ENCODE measurements at regions not wholly inside any gene's neighbourhood (a gene's known extent, or its start where the extent isn't known, plus 50 kb on each side); places are given as distances from the start of the nearest gene placed in this dataset.

DNA sequence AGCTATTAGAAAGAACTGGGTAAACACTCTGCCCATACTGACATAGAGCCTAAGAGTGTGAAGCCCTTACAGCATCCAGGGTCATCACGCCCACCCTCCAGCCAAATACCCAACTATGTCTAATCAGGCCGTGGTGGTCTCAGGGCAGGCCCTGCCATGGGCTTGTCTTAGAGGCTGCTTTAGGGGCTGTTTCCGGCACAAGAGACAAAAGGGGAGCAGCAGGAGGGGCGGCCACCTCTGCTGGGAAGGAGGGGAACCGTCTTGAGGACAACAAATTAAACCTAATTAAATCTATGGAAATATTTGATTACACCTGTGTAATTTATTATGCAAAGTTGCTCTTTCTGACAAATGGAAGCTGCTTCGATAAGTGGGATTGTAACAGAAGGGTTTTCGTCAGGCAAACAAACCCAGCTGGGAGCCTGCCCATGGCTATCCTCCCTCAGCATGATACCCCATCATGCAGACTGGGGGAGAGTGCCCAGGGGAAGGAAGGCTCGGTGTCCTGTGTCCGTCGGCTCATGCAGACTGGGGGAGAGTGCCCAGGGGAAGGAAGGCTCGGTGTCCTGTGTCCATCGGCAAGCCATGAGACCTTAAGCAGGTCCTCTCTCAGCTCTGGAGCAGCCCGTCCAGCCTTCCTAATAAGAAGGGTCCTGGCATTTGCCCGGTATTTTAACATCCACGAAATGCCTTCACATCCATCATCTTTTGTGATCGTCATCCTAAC is 163.6 kb upstream of the B3GAT1 start:
- no peaks in the 10 kb centered on the region for H3K36me3 ChIP-seq (ENCODE audit: insufficient read depth, low read length)
- TF ChIP-seq EZH2 (IDR thresholded peaks at IDR 0.05; ENCODE audit: insufficient read depth, low read length), result no peak
- TF ChIP-seq, protein P1, sequence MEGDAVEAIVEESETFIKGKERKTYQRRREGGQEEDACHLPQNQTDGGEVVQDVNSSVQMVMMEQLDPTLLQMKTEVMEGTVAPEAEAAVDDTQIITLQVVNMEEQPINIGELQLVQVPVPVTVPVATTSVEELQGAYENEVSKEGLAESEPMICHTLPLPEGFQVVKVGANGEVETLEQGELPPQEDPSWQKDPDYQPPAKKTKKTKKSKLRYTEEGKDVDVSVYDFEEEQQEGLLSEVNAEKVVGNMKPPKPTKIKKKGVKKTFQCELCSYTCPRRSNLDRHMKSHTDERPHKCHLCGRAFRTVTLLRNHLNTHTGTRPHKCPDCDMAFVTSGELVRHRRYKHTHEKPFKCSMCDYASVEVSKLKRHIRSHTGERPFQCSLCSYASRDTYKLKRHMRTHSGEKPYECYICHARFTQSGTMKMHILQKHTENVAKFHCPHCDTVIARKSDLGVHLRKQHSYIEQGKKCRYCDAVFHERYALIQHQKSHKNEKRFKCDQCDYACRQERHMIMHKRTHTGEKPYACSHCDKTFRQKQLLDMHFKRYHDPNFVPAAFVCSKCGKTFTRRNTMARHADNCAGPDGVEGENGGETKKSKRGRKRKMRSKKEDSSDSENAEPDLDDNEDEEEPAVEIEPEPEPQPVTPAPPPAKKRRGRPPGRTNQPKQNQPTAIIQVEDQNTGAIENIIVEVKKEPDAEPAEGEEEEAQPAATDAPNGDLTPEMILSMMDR (IDR thresholded peaks at IDR 0.05; ENCODE audit: insufficient read depth, low read depth, low read length), result no peak
- H3K4me1 ChIP-seq (ENCODE audit: insufficient read depth, low read length), result no peaks in the 10 kb centered on the region
- no peaks in the 10 kb centered on the region for H3K9me3 Mint-ChIP-seq (ENCODE audit: unreplicated experiment)
- no peaks in the 10 kb centered on the region for H3K79me2 ChIP-seq (ENCODE audit: insufficient read depth, low read length)
- no peak overlapping the region for H3K27ac Mint-ChIP-seq (ENCODE audit: unreplicated experiment)
- H3K36me3 Mint-ChIP-seq (ENCODE audit: low read depth, unreplicated experiment), result no peaks in the 10 kb centered on the region
- no peak overlapping the region for H3K27ac ChIP-seq (ENCODE audit: low read depth, low read length)
- H4K20me1 ChIP-seq (ENCODE audit: insufficient read depth, low read length), result no peaks in the 10 kb centered on the region
- H3K4me1 Mint-ChIP-seq (ENCODE audit: low read depth, unreplicated experiment), result peaks cover 3% of the 10 kb centered on the region
- FAIRE-seq (no peak), DNase-seq (ENCODE audit: low read depth) (no peak)
- H3K4me2 ChIP-seq (ENCODE audit: low read length), result no peak overlapping the region
- H3K9ac ChIP-seq (ENCODE audit: low read length), result no peak overlapping the region
- H2AFZ ChIP-seq (ENCODE audit: low read depth, low read length), result no peak overlapping the region
- no peaks in the 10 kb centered on the region for H3K9me3 ChIP-seq (ENCODE audit: insufficient read depth, low read depth, low read length)
- no peak overlapping the region for H3K4me3 ChIP-seq (ENCODE audit: insufficient read depth, low read depth, low read length)
- H3K27me3 Mint-ChIP-seq (ENCODE audit: low read depth, unreplicated experiment), result peaks cover 67% of the 10 kb centered on the region
- no peak overlapping the region for H3K4me3 Mint-ChIP-seq (ENCODE audit: unreplicated experiment)
- H3K27me3 ChIP-seq (ENCODE audit: insufficient read depth, low read length), result no peaks in the 10 kb centered on the region

- H3K9ac ChIP-seq (ENCODE audit: low read length), result no peak overlapping the region
- H3K27me3 ChIP-seq (ENCODE audit: insufficient read depth, low read length), result no peaks in the 10 kb centered on the region
- no peak overlapping the region for H3K4me2 ChIP-seq (ENCODE audit: low read length)
- H3K27me3 Mint-ChIP-seq (ENCODE audit: low read depth, unreplicated experiment), result peaks cover 63% of the 10 kb centered on the region
- H3K9me3 ChIP-seq (ENCODE audit: insufficient read depth, low read depth, low read length), result no peaks in the 10 kb centered on the region
- no peak overlapping the region for H2AFZ ChIP-seq (ENCODE audit: low read depth, low read length)
- H4K20me1 ChIP-seq (ENCODE audit: insufficient read depth, low read length), result no peaks in the 10 kb centered on the region
- H3K9me3 Mint-ChIP-seq (ENCODE audit: unreplicated experiment), result no peaks in the 10 kb centered on the region
- no peaks in the 10 kb centered on the region for H3K36me3 ChIP-seq (ENCODE audit: insufficient read depth, low read length)
- TF ChIP-seq EZH2 (IDR thresholded peaks at IDR 0.05; ENCODE audit: insufficient read depth, low read length), result no peak
- TF ChIP-seq, protein P1 (IDR thresholded peaks at IDR 0.05; ENCODE audit: insufficient read depth, low read depth, low read length), result no peak
- no peaks in the 10 kb centered on the region for H3K36me3 Mint-ChIP-seq (ENCODE audit: low read depth, unreplicated experiment)
- no peaks in the 10 kb centered on the region for H3K4me1 ChIP-seq (ENCODE audit: insufficient read depth, low read length)
- DNase-seq (ENCODE audit: low read depth) (no peak), FAIRE-seq (no peak)
- no peak overlapping the region for H3K4me3 Mint-ChIP-seq (ENCODE audit: unreplicated experiment)
- H3K79me2 ChIP-seq (ENCODE audit: insufficient read depth, low read length), result no peaks in the 10 kb centered on the region
- no peak overlapping the region for H3K27ac ChIP-seq (ENCODE audit: low read depth, low read length)
- H3K27ac Mint-ChIP-seq (ENCODE audit: unreplicated experiment), result no peak overlapping the region
- no peak overlapping the region for H3K4me3 ChIP-seq (ENCODE audit: insufficient read depth, low read depth, low read length)
- peaks cover 3% of the 10 kb centered on the region for H3K4me1 Mint-ChIP-seq (ENCODE audit: low read depth, unreplicated experiment)
These were observed 162.9 kb upstream of the B3GAT1 start for GRCh38 chr11:134574947-134575346.

- no peak overlapping the region for H3K4me3 Mint-ChIP-seq (ENCODE audit: unreplicated experiment)
- TF ChIP-seq, protein P1 (IDR thresholded peaks at IDR 0.05; ENCODE audit: insufficient read depth, low read depth, low read length), result no peak
- no peak for TF ChIP-seq EZH2 (IDR thresholded peaks at IDR 0.05; ENCODE audit: insufficient read depth, low read length)
- H3K27me3 ChIP-seq (ENCODE audit: insufficient read depth, low read length), result no peaks in the 10 kb centered on the region
These were observed 162.4 kb upstream of the B3GAT1 start for GRCh38 chr11:134574425-134574824.

More at GRCh38 chr11:134574425-134574824, 162.4 kb upstream of the B3GAT1 start:
- Mint-ChIP-seq H3K36me3 (ENCODE audit: low read depth, unreplicated experiment) (no peaks in the 10 kb centered on the region), H3K9me3 (ENCODE audit: unreplicated experiment) (no peaks in the 10 kb centered on the region), H3K4me1 (ENCODE audit: low read depth, unreplicated experiment) (no peaks in the 10 kb centered on the region), H3K27me3 (ENCODE audit: low read depth, unreplicated experiment) (peaks cover 59% of the 10 kb centered on the region), H3K27ac (ENCODE audit: unreplicated experiment) (no peak overlapping the region)
- Histone ChIP-seq H3K4me3 (ENCODE audit: insufficient read depth, low read depth, low read length) (no peak overlapping the region), H4K20me1 (ENCODE audit: insufficient read depth, low read length) (no peaks in the 10 kb centered on the region), H3K4me1 (ENCODE audit: insufficient read depth, low read length) (no peaks in the 10 kb centered on the region), H2AFZ (ENCODE audit: low read depth, low read length) (no peak overlapping the region), H3K9me3 (ENCODE audit: insufficient read depth, low read depth, low read length) (no peaks in the 10 kb centered on the region), H3K9ac (ENCODE audit: low read length) (no peak overlapping the region), H3K4me2 (ENCODE audit: low read length) (no peak overlapping the region), H3K36me3 (ENCODE audit: insufficient read depth, low read length) (no peaks in the 10 kb centered on the region), H3K27ac (ENCODE audit: low read depth, low read length) (no peak overlapping the region), H3K79me2 (ENCODE audit: insufficient read depth, low read length) (no peaks in the 10 kb centered on the region)
- DNase-seq (ENCODE audit: low read depth) (no peak), FAIRE-seq (no peak)

Measured in astrocyte (in vitro differentiated cells and primary cell).